GM13977 (cell line): ENCODE measurements at regions not wholly inside any gene's neighbourhood (a gene's known extent, or its start where the extent isn't known, plus 50 kb on each side); places are given as distances from the start of the nearest gene placed in this dataset.

Experiments used
- DNase-seq: peaks from one replicate; pipeline ENCODE4 v3.0.0; 2012; ENCODE audit warnings: low spot score
- CTCF ChIP-seq: IDR thresholded peaks from 2 replicates; pipeline ENCODE4 v1.5.1; 2012; ENCODE audit warnings: mild to moderate bottlenecking, control low read depth; ENCODE audit not compliant: insufficient read depth; ENCODE audit errors: extremely low read depth, missing control alignments
- in situ Hi-C: fragments of 300-500 bp; cut with MboI; formaldehyde crosslinking; loops from one replicate; pipeline ENCODE4 v1.12.0; 2022; ENCODE audit warnings: low sequenced_read_pairs, low pct_unique_long_range_greater_than_20kb, mixed read lengths, inconsistent platforms; ENCODE audit not compliant: unreplicated experiment

- in situ Hi-C loops, result no loop called here
- DNase-seq, result no peak
- no peak for TF ChIP-seq CTCF
Measured at GRCh38 chr9:80158554-80159170, 586.9 kb downstream of the TLE4 start.

GRCh38 chr9:80158131-80158530 is 586.4 kb downstream of the TLE4 start:
- in situ Hi-C loops, result no loop called here
- TF ChIP-seq CTCF, result no peak
- DNase-seq, result no peak

DNA sequence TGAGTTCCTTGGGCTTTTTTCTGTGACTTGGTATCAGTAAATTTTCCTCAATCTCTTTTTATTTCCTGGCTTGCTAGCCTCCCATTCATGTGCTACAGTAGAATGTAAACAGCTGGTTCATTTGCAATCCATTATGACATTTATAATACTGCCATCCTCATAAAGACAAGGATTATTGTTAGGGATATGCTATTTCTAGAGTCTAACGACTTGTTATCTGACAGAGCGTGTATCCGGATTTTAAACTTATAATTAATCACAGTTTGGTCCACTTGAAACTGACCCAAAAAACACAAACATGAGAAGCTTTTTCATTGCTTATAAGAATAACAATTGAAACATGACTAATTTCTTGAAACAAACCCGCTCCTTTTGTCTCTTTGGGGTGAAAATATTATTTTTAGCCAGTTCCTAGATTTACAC is 585.8 kb downstream of the TLE4 start:
- no peak for DNase-seq
- no peak for TF ChIP-seq CTCF
- in situ Hi-C loops, result no loop called here

- TF ChIP-seq CTCF, result no peak
- DNase-seq, result no peak
- in situ Hi-C loops, result no loop called here
Measured at GRCh38 chr9:80156756-80157472, 585.1 kb downstream of the TLE4 start.

DNA sequence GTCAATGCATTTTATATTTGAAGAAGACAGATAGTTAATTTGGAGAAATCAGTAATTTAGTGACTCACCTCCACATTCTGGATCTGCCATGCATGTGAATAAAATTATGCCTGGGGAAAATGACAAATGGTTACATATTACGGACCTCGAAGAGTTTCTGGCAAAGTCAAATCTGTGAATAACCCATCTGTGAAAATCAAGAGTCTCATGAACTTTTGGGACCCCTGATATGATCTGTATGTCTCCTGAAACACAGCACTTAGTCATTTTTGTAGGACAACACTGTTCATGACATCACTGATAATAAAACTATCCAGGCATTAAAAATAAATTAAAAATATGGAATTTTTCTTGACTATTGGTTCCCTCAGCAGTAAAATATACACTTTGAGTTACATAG is 584.5 kb downstream of the TLE4 start:
- DNase-seq, result no peak
- in situ Hi-C loops, result no loop called here
- TF ChIP-seq CTCF, result no peak

DNA sequence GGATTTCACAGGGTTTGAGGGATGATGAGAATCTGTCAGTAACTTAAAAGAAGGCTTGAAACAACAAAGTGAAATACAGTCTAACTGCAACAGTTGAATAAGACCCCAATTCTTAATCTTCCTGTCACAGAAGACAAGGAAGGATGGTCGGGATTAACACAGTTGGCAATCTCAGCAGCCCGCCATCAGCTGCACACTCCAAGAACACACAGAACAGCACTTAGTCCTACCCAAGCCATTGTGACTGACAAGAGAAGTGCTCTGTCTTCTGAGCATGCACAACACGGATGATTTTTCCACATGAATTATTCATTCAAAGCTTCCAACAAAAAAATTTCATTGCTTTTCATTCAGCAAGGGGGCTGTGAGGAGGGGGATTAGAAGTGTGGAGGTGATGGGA is 576.1 kb downstream of the TLE4 start:
- no peak for TF ChIP-seq CTCF
- DNase-seq, result no peak
- in situ Hi-C loops, result no loop called here
